Gastroesophageal sphincter (tissue), 4 donors: ENCODE measurements at regions not wholly inside any gene's neighbourhood (a gene's known extent, or its start where the extent isn't known, plus 50 kb on each side); places are given as distances from the start of the nearest gene placed in this dataset.

Experiments used
- ATAC-seq: fragments of 150-250 bp; one replicate; pipeline ENCODE4 v1.9.1; 2016; ENCODE audit warnings: mild to moderate bottlenecking, moderate library complexity
- H3K27ac ChIP-seq, 4 donors: fragments of 200-600 bp; sonication (generic) in 3 of 4; 1 replicate in 3 of 4; 2 replicates in 1 of 4; pipeline ENCODE4 v1.5.1; 2016 to 2019
- H3K27me3 ChIP-seq: fragments of 200-600 bp; sonication (generic); one replicate; pipeline ENCODE4 v1.5.1; 2019
- H3K36me3 ChIP-seq, 2 donors: fragments of 200-600 bp; sonication (generic); one replicate each; pipeline ENCODE4 v1.5.1; 2019; ENCODE audit warnings: control low read depth in 1 of 2
- H3K4me1 ChIP-seq, 3 donors: fragments of 200-600 bp; sonication (generic); 1 replicate in 2 of 3; 2 replicates in 1 of 3; pipeline ENCODE4 v1.5.1; 2016 to 2019; ENCODE audit warnings: control low read depth in 2 of 3
- H3K4me3 ChIP-seq, 2 donors: fragments of 200-600 bp; sonication (generic); one replicate each; pipeline ENCODE4 v1.5.1; 2019; ENCODE audit warnings: mild to moderate bottlenecking in 1 of 2, moderate library complexity in 1 of 2
- H3K9me3 ChIP-seq, 3 donors: fragments of 200-600 bp; sonication (generic); one replicate each; pipeline ENCODE4 v1.5.1; 2017 to 2019; ENCODE audit warnings: control low read depth in 2 of 3
- EP300 ChIP-seq: sonication (generic); formaldehyde crosslinking; IDR thresholded peaks from one replicate; pipeline ENCODE4 v1.6.1; 2017; ENCODE audit warnings: antibody characterized with exemption, mild to moderate bottlenecking
- POLR2A ChIP-seq, 2 donors: fragments of 450-650 bp; IDR thresholded peaks; one replicate each; pipeline ENCODE4 v1.6.1; 2017; ENCODE audit warnings: antibody characterized with exemption in 2 of 2, mild to moderate bottlenecking in 2 of 2, moderate library complexity in 1 of 2
- POLR2AphosphoS5 ChIP-seq: sonication (generic); formaldehyde crosslinking; IDR thresholded peaks from one replicate; pipeline ENCODE4 v1.6.1; 2017; ENCODE audit warnings: antibody characterized with exemption
- WGBS, 2 donors: methylation state at CpG; one replicate each; pipeline ENCODE4 v1.1.5; 2018; ENCODE audit warnings: low coverage in 1 of 2; 5-methylcytosine and 5-hydroxymethylcytosine counted together
- TF ChIP-seq, protein P1 (sequence below), 4 experiments: fragments of 200-600 bp in 2 of 4; fragments of 450-650 bp in 2 of 4; sonication (generic) in 1 of 4; IDR thresholded peaks; one replicate each; pipeline ENCODE4 v1.5.1; 2017 to 2019; ENCODE audit warnings: antibody characterized with exemption in 4 of 4, mild to moderate bottlenecking in 2 of 4, moderate library complexity in 2 of 4

DNA sequence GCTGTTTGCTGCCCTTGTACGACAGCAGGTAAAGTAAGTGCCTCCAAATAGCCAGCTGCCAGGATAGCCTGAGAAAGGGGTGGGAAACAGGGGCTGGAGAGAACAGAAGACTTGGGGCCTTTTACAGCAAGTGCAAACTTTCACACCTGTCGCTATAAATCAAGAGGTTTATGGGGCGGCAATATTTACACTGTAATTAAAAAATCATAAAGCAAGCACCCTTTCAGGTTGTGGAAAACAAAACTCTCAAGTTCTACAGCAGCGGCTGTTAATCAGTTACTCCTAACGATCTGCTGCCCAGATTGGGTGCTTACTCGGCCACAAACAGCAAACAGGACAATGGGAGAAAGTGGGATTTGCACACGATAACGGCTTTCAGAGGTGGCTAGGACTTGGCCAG, 359.5 kb upstream of the ETAA1 start:
- ATAC-seq = no peak
- Histone ChIP-seq H3K4me1 (peaks cover 0 to 16% (median 0%) of the 10 kb centered on the region in 3 donors), H3K27ac (no peak overlapping the region), H3K36me3 (no peaks in the 10 kb centered on the region), H3K27me3 (no peaks in the 10 kb centered on the region), H3K4me3 (no peak overlapping the region), H3K9me3 (no peaks in the 10 kb centered on the region)
- TF ChIP-seq POLR2A (IDR thresholded peaks at IDR 0.05) (no peak), POLR2AphosphoS5 (no peak), EP300 (no peak)
- TF ChIP-seq, protein P1, sequence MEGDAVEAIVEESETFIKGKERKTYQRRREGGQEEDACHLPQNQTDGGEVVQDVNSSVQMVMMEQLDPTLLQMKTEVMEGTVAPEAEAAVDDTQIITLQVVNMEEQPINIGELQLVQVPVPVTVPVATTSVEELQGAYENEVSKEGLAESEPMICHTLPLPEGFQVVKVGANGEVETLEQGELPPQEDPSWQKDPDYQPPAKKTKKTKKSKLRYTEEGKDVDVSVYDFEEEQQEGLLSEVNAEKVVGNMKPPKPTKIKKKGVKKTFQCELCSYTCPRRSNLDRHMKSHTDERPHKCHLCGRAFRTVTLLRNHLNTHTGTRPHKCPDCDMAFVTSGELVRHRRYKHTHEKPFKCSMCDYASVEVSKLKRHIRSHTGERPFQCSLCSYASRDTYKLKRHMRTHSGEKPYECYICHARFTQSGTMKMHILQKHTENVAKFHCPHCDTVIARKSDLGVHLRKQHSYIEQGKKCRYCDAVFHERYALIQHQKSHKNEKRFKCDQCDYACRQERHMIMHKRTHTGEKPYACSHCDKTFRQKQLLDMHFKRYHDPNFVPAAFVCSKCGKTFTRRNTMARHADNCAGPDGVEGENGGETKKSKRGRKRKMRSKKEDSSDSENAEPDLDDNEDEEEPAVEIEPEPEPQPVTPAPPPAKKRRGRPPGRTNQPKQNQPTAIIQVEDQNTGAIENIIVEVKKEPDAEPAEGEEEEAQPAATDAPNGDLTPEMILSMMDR (IDR thresholded peaks at IDR 0.05) = no peak
- 82 to 91% methylated on average over 5 to 6 of the region's 8 CpGs for WGBS, 2 donors

DNA sequence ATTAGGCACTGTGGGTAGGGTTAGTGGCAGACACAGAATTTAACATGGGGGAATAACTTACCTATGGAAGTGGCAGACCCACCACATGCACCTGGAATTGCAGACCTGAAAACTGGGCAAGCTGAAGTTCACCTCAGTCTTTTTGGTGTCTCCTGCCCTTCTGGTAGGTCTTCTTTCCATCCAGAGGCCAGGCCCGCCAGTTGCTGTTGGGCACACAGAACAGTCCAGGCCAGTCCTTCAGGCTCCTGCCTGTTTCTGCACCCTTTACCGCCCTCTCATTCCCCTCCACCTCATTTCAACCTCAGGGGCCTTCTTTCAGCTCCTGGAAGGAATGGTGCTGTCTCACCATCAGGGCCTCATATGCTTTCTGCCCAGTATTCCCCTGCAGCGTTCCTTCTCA, 358.9 kb upstream of the ETAA1 start:
- H3K27ac ChIP-seq = no peak overlapping the region
- WGBS, 2 donors = 88 to 100% methylated on average over 1 to 3 of the region's 3 CpGs
- H3K4me3 ChIP-seq = no peak overlapping the region
- TF ChIP-seq POLR2AphosphoS5 (no peak), POLR2A (IDR thresholded peaks at IDR 0.05) (no peak), EP300 (no peak)
- TF ChIP-seq, protein P1 (IDR thresholded peaks at IDR 0.05) = no peak
- no peaks in the 10 kb centered on the region for H3K9me3 ChIP-seq
- H3K27me3 ChIP-seq = no peaks in the 10 kb centered on the region
- ATAC-seq = no peak
- H3K36me3 ChIP-seq = no peaks in the 10 kb centered on the region
- peaks cover 0 to 16% (median 0%) of the 10 kb centered on the region in 3 donors for H3K4me1 ChIP-seq

DNA sequence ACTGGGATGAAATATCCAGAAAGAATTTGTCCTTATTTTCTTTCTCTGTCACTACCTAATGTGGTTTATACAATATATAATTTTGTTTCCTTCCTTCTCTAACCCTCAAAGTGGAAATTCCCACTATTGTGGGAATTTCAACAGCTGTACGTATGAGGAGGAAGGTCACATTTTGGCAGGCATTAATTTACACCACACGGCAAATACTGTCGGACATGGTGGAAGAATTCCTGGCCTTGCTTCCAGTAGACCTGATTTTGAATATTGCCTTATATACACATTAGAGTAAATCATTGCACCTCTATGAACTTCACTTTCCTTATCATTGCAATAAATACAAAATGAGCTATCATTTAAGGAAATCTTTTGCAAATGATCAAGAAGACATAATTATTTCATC, 358.1 kb upstream of the ETAA1 start:
- Histone ChIP-seq H3K27ac (no peak overlapping the region), H3K27me3 (no peaks in the 10 kb centered on the region), H3K36me3 (no peaks in the 10 kb centered on the region), H3K4me1 (peaks cover 0 to 16% (median 0%) of the 10 kb centered on the region in 3 donors), H3K9me3 (no peaks in the 10 kb centered on the region), H3K4me3 (no peak overlapping the region)
- no peak for TF ChIP-seq POLR2A (IDR thresholded peaks at IDR 0.05)
- no peak for TF ChIP-seq EP300
- ATAC-seq = no peak
- 64 to 89% methylated on average over 3 of the region's 3 CpGs for WGBS, 2 donors

DNA sequence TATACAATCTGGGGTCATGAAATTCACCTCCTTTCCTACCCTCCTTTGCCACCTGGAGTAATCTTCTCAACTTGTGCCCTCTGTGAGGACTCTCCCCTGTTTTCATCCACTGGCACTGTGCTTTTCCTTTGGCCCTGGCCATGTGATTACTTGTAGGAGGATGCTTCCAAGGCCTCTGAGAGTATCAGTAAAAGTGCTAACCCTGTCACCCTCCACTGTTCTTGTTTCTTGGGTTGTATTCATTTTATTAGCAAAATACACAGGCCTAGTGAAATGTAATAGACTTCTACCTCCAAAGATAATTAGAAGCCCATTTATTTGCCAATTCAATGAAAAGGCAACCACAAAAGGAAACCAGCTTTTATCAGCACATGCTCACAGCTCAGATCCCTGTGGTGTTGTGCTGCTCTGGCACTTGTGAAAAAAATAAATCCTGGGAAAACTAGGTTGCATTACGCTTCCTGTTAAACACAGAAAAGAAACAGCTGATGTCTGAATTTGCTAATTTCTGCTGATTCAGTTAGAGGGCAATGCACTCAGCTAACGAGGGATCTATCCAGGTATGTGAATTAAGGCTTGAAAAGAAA, 357.5 kb upstream of the ETAA1 start:
- WGBS, 2 donors = 63 to 79% methylated on average over 2 of the region's 2 CpGs

DNA sequence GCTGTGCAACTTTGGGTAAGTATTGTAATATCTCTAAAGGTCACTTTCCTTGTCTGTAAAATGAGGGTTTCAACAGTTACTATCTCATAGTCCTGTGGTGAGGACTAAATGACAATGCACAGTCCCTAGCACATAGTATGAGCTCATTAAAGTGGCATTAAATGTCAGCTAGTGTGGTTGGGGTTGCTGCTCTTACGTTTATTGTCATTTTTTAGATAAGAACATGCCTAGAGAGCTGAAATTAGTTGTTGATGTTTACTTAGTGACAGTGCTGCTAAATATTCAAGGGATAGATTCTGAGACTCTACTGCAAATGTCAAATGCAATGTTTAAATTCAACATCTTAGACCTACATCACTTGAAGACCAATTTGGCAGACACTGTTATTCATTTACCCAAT, 356.1 kb upstream of the ETAA1 start:
- 71 to 76% methylated on average over 1 of the region's 1 CpG for WGBS, 2 donors
- Histone ChIP-seq H3K27ac (no peak overlapping the region), H3K27me3 (no peaks in the 10 kb centered on the region), H3K4me3 (no peak overlapping the region), H3K4me1 (peaks cover 0 to 7% (median 0%) of the 10 kb centered on the region in 3 donors), H3K9me3 (no peaks in the 10 kb centered on the region), H3K36me3 (no peaks in the 10 kb centered on the region)
- ATAC-seq = no peak
- no peak for TF ChIP-seq POLR2AphosphoS5
- no peak for TF ChIP-seq POLR2A (IDR thresholded peaks at IDR 0.05)
- no peak for TF ChIP-seq EP300
- TF ChIP-seq, protein P1 (IDR thresholded peaks at IDR 0.05) = no peak

More for the DNA sequence above, 357.5 kb upstream of the ETAA1 start:
- no peak for ATAC-seq
- no peak for TF ChIP-seq POLR2A (IDR thresholded peaks at IDR 0.05)
- no peak for TF ChIP-seq EP300
- TF ChIP-seq POLR2AphosphoS5 = no peak
- TF ChIP-seq, protein P1 (IDR thresholded peaks at IDR 0.05) = no peak
- Histone ChIP-seq H3K27ac (no peak overlapping the region), H3K4me3 (no peak overlapping the region), H3K4me1 (peaks cover 0 to 15% (median 0%) of the 10 kb centered on the region in 3 donors), H3K27me3 (no peaks in the 10 kb centered on the region), H3K9me3 (no peaks in the 10 kb centered on the region), H3K36me3 (no peaks in the 10 kb centered on the region)
